T-helper 17 cell (primary cell): ENCODE measurements at regions not wholly inside any gene's neighbourhood (a gene's known extent, or its start where the extent isn't known, plus 50 kb on each side); places are given as distances from the start of the nearest gene placed in this dataset.

Experiments
- ATAC-seq: fragments of 150-1000 bp; cut with Tn5 transposase; 2 replicates; pipeline ENCODE4 v1.10.0; 2021; ENCODE audit warnings: mild to moderate bottlenecking, moderate library complexity
- DNase-seq, 3 donors: peaks; one replicate each; pipeline versions ENCODE4 v3.0.0 to v3.0.0-alpha.2; 2020 to 2021
- H3K9me3 ChIP-seq: one replicate; pipeline ENCODE4 v1.7.0; 2013; ENCODE audit warnings: low read length, mild to moderate bottlenecking; ENCODE audit not compliant: control insufficient read depth, poor library complexity, severe bottlenecking
- H3K27ac Mint-ChIP-seq: one replicate; pipeline ENCODE4 v1.8.0; 2022; ENCODE audit warnings: mild to moderate bottlenecking, moderate library complexity, mixed read lengths
- H3K27me3 Mint-ChIP-seq: one replicate; pipeline ENCODE4 v1.8.0; 2022; ENCODE audit warnings: mixed read lengths
- H3K36me3 Mint-ChIP-seq: one replicate; pipeline ENCODE4 v1.8.0; 2022; ENCODE audit warnings: low read depth, mixed read lengths
- H3K4me1 Mint-ChIP-seq: one replicate; pipeline ENCODE4 v1.8.0; 2022; ENCODE audit warnings: mild to moderate bottlenecking, mixed read lengths
- H3K4me3 Mint-ChIP-seq: one replicate; pipeline ENCODE4 v1.8.0; 2022; ENCODE audit warnings: mild to moderate bottlenecking, moderate library complexity, mixed read lengths

DNA sequence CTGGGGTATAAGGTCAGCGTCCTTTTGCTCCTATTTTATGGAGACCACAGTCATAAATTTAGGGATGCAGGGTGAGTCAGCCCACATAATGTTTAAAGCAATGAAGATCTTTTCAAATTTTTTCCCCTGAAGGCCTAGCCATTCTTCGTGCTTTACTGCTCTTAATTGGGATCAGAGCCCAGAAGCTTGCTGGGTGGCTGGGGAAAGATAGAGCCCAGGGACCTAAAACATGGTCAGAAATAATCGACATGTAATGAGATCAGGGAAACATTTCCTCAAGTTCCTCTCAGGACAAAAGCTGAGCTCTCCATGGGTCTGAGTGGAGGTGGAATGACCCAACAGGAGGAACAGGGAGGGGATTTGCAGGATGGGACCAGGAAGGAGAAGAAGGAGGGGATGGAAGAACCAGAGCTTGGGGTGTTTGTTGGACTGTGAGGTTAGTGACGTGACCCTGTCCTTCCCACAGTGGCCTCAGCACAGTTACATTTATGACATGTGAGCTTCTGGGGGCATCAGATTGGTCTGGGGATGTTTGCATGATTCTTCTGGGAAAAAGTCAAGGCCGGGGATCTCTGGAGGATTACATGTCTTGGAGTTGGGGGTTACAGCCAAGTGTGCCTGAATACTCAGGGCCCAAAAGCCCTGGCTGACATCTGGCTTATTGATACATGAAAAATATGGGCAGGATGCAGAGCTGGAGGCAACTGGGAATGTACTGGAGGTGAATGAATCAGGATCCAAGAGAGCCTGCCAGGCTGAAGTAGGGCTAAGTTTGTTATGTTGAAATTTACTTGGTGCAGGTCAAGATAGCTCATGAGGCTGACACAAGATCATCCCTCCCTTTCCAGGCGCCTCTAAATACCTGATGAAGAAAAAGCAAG lies 477.9 kb downstream of the RPS24 start:
- no peak overlapping the region for H3K4me3 Mint-ChIP-seq
- no peak overlapping the region for H3K27ac Mint-ChIP-seq

GRCh38 chr10:78512205-78512550 lies 478.5 kb downstream of the RPS24 start:
- peaks cover 3% of the 10 kb centered on the region for H3K4me1 Mint-ChIP-seq
- no peak overlapping the region for H3K27ac Mint-ChIP-seq
- peaks cover 4% of the 10 kb centered on the region for H3K36me3 Mint-ChIP-seq
- no peaks in the 10 kb centered on the region for H3K9me3 ChIP-seq
- ATAC-seq (no peak), DNase-seq (no peak)
- H3K27me3 Mint-ChIP-seq, result peaks cover 20% of the 10 kb centered on the region
- no peak overlapping the region for H3K4me3 Mint-ChIP-seq

More for the DNA sequence above, 477.9 kb downstream of the RPS24 start:
- H3K9me3 ChIP-seq, result no peaks in the 10 kb centered on the region
- Mint-ChIP-seq H3K27me3 (peaks cover 20% of the 10 kb centered on the region), H3K4me1 (peaks cover 3% of the 10 kb centered on the region), H3K36me3 (peaks cover 4% of the 10 kb centered on the region)
- ATAC-seq (no peak), DNase-seq (no peak)

- H3K9me3 ChIP-seq, result no peaks in the 10 kb centered on the region
- no peak overlapping the region for H3K4me3 Mint-ChIP-seq
- ATAC-seq (no peak), DNase-seq (no peak)
- no peak overlapping the region for H3K27ac Mint-ChIP-seq
- peaks cover 29% of the 10 kb centered on the region for H3K27me3 Mint-ChIP-seq
- H3K36me3 Mint-ChIP-seq, result peaks cover 4% of the 10 kb centered on the region
- H3K4me1 Mint-ChIP-seq, result peaks cover 3% of the 10 kb centered on the region
Observed at GRCh38 chr10:78513330-78513729, 479.7 kb downstream of the RPS24 start.

DNA sequence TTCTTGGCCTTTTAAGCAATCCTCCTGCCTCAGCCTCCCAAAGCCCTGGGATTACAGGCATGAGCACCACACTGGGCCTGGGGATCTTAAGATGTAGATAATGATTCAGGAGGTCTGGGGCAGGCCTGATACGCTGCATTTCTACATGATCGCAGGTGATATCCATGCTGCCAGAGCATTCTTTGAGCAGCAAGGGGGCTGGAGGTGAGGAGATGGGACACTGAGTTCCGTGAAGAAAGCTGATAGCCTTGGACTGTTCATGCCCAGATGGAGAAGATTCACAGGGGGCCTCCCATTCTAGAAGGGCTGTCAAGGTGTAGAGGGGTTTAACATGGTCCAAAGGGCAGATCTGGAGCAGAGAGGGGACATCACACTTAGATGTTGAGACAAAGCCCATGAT lies 480.3 kb downstream of the RPS24 start:
- no peak for DNase-seq
- no peaks in the 10 kb centered on the region for H3K9me3 ChIP-seq
- Mint-ChIP-seq H3K27ac (no peak overlapping the region), H3K27me3 (peaks cover 30% of the 10 kb centered on the region), H3K36me3 (peaks cover 2% of the 10 kb centered on the region), H3K4me1 (peaks cover 7% of the 10 kb centered on the region), H3K4me3 (no peak overlapping the region)
- ATAC-seq, result no peak

DNA sequence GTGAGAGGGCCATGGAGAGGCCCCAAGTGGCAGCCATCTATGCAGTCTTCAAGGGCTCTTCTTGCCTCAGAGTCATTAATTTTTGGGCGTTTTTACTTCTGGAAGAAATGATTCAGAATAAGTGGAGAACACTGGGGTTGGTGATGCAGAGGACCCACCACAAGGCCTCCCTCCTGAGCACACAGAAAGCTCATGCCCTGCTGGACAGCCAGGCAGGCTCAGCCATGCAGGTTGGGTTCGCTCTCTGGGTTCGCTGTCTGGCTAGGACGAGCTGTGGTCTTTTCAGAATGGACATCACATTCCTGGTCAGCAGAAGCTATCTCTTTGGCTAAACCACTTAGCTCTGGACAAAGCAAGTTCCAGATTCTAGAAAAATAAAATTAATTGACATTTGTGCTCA lies 480.8 kb downstream of the RPS24 start:
- Mint-ChIP-seq H3K4me3 (no peak overlapping the region), H3K27me3 (peaks cover 25% of the 10 kb centered on the region), H3K27ac (no peak overlapping the region), H3K36me3 (peaks cover 2% of the 10 kb centered on the region), H3K4me1 (peaks cover 7% of the 10 kb centered on the region)
- H3K9me3 ChIP-seq, result no peaks in the 10 kb centered on the region
- no peak for ATAC-seq
- DNase-seq, result no peak

DNA sequence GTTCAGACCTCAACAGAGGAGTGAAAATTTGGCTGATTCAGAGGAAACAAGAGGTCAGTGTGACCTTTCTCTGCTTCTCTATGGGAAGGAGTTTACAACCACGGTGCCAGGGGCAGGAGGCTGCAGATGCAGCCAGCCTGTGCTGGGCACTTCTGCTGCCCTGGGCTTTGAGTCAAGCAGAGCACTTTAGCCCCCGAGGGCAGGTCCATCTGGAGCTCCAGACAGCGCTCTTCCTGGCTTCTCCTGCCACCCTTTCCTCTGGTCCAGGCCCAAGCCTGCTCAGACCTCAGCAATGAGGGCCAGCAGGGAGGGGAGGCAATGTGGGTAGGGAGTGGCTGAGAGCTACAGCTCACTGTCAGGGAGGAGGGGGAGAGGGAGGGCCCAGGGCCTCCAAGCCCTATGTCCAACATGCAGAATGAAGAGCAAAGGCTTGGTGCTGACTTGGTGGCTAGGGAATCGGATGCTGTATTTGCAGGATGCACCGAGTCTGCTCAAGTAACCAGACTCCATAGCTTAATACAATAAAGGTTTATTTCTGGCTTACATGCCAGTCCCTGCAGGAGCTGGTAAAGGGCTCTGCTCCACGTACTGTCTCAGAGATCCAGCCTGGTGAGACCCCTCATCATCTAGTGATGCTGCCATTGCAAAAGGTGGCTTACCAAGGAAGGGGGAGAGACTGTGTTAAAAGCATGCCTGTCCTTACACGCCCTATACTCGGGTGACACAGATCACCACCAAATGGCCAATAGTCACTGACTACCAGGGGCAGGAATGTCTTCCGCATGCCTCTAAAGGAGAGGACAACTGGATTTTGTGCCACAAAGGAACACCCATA lies 481.6 kb downstream of the RPS24 start:
- DNase-seq, result no peak
- Mint-ChIP-seq H3K27ac (no peak overlapping the region), H3K4me1 (peaks cover 8% of the 10 kb centered on the region), H3K4me3 (no peak overlapping the region), H3K27me3 (peaks cover 22% of the 10 kb centered on the region), H3K36me3 (peaks cover 2% of the 10 kb centered on the region)
- ATAC-seq, result no peak
- H3K9me3 ChIP-seq, result no peaks in the 10 kb centered on the region

DNA sequence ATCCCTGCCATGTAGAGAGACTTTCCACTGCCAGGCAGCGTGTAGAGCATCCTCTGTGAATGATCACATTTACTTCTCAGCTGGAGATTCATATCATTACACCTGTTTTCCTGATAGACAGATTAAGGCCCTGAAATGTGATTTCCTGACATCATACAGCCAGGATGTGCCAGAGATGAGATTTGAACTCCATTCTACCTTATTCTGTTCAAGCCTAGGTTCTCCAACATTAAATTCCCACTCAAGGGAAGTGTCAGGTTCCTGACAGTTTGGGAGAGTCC lies 482.1 kb downstream of the RPS24 start:
- Mint-ChIP-seq H3K27me3 (peaks cover 22% of the 10 kb centered on the region), H3K4me3 (no peak overlapping the region), H3K27ac (no peak overlapping the region), H3K36me3 (peaks cover 2% of the 10 kb centered on the region), H3K4me1 (peaks cover 10% of the 10 kb centered on the region)
- ATAC-seq (no peak), DNase-seq (no peak)
- H3K9me3 ChIP-seq, result no peaks in the 10 kb centered on the region

GRCh38 chr10:78516236-78516635 lies 482.6 kb downstream of the RPS24 start:
- Mint-ChIP-seq H3K4me3 (no peak overlapping the region), H3K27me3 (peaks cover 22% of the 10 kb centered on the region), H3K36me3 (peaks cover 2% of the 10 kb centered on the region), H3K4me1 (peaks cover 13% of the 10 kb centered on the region), H3K27ac (no peak overlapping the region)
- no peak for DNase-seq
- ATAC-seq, result no peak
- no peaks in the 10 kb centered on the region for H3K9me3 ChIP-seq

DNA sequence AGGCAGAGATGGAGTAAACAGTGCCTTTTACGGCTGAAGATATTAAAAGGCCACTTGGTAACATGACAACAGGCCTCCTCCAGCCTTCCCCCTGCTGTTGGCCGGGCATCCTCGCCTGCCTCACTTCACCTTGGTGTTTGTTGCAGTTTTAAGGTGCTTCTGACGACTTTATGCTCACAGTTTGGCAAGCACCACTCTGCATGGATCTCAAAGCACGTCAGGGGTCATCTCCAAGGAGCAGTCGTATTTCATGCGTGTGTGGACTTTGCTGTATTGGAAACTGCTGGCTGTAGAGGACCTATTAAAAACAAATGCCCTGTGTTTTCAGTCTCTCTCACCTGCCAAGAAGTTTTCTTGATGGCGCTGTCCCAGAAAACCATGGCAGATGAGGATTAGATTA lies 483.1 kb downstream of the RPS24 start:
- ATAC-seq, result no peak
- DNase-seq, result no peak
- Mint-ChIP-seq H3K4me3 (no peak overlapping the region), H3K4me1 (peaks cover 13% of the 10 kb centered on the region), H3K27ac (no peak overlapping the region), H3K36me3 (no peaks in the 10 kb centered on the region), H3K27me3 (peaks cover 21% of the 10 kb centered on the region)
- H3K9me3 ChIP-seq, result no peaks in the 10 kb centered on the region

DNA sequence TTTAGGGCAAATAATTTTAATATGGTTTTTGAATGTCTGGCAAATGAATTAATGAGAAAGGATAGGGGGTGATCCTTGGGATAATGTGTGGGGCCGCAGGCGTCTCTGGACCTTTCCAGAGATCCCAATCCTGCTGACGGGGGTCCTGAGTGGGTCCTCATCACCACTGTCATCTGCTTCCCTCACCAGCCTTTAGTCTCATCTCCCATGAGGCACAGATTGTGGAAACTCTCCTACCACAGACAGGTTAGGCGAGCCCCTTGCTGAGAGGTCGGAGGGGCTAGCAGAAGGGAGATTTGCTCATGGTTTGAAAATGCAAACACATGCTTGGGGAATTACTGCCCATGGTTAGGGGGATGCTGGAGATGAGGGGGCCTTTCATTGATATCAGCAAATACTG lies 484.6 kb downstream of the RPS24 start:
- no peaks in the 10 kb centered on the region for H3K9me3 ChIP-seq
- DNase-seq (no peak), ATAC-seq (no peak)
- Mint-ChIP-seq H3K27ac (peak overlapping the region; percentile 47), H3K4me3 (peak overlapping the region; percentile 19), H3K36me3 (no peaks in the 10 kb centered on the region), H3K4me1 (peaks cover 13% of the 10 kb centered on the region), H3K27me3 (peaks cover 17% of the 10 kb centered on the region)

- Mint-ChIP-seq H3K27me3 (peaks cover 13% of the 10 kb centered on the region), H3K4me3 (no peak overlapping the region), H3K27ac (no peak overlapping the region), H3K4me1 (peaks cover 13% of the 10 kb centered on the region), H3K36me3 (no peaks in the 10 kb centered on the region)
- H3K9me3 ChIP-seq, result no peaks in the 10 kb centered on the region
- ATAC-seq, result peak; percentile 49
- DNase-seq, result no peak
Observed at GRCh38 chr10:78520737-78521430, 487.2 kb downstream of the RPS24 start.

GRCh38 chr10:78523453-78523852 lies 489.8 kb downstream of the RPS24 start:
- no peaks in the 10 kb centered on the region for H3K9me3 ChIP-seq
- ATAC-seq (no peak), DNase-seq (no peak)
- Mint-ChIP-seq H3K4me1 (peaks cover 13% of the 10 kb centered on the region), H3K27me3 (peaks cover 3% of the 10 kb centered on the region), H3K27ac (peak overlapping the region; percentile 39), H3K4me3 (no peak overlapping the region), H3K36me3 (no peaks in the 10 kb centered on the region)

DNA sequence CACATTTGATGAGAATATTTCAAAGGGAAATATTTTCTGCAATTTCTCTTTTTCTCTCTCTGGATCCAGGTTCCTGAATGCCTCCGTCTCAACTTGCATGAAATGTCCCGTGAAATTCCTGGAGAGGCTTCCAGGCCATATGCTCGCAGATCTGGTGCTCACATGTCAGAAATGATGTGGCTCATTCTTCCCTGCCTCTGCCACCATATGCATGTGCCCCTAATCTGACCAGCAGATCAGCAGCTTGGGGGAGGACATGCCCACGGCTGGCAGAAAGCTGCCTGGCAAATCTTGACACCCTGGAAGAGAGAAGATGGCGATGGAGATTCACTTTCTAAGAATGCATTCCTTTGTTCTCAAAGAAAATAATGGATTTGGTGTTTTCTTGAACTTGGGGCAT lies 490.7 kb downstream of the RPS24 start:
- Mint-ChIP-seq H3K27ac (no peak overlapping the region), H3K4me3 (no peak overlapping the region), H3K36me3 (peaks cover 3% of the 10 kb centered on the region), H3K4me1 (peaks cover 9% of the 10 kb centered on the region), H3K27me3 (no peaks in the 10 kb centered on the region)
- no peaks in the 10 kb centered on the region for H3K9me3 ChIP-seq
- DNase-seq, result no peak
- ATAC-seq, result no peak
